HG03175 (cell line): ENCODE measurements at regions not wholly inside any gene's neighbourhood (a gene's known extent, or its start where the extent isn't known, plus 50 kb on each side); places are given as distances from the start of the nearest gene placed in this dataset.
"Not testable (repeated sequence)": the region's sequence is repeated elsewhere in the genome, so short reads cannot be mapped to it uniquely, and the experiment has no call there.

Experiments
- ATAC-seq: cut with Tn5 transposase; IDR thresholded peaks from one replicate; pipeline ENCODE4 v1.9.1; 2021; ENCODE audit warnings: mild to moderate bottlenecking, moderate library complexity; ENCODE audit not compliant: unreplicated experiment

DNA sequence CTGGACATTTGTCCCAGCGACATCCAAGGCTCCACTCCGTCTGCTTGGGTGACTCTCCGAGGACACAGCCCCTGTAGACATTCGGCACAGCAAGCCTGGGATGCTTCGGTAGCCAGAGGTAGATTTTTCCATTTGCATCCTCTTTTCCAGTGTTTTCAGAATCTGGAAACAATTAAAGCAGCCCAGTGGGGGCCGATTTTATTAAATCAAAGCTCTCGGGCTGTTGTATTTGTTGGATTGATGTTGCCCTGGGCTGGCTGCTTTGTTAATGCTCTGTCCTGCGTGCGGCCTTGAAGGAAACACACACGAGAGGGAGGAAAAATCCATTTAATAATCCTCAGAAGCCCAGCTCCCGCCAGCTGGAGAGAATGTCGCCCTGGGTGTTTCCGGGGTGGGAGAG is 158.1 kb upstream of the CIBAR2 start:
- no peak for ATAC-seq

- ATAC-seq = no peak
Measured at GRCh38 chr16:85271198-85271597, 158.9 kb upstream of the CIBAR2 start.

GRCh38 chr16:85273293-85273692 is 161.0 kb upstream of the CIBAR2 start:
- no peak for ATAC-seq

DNA sequence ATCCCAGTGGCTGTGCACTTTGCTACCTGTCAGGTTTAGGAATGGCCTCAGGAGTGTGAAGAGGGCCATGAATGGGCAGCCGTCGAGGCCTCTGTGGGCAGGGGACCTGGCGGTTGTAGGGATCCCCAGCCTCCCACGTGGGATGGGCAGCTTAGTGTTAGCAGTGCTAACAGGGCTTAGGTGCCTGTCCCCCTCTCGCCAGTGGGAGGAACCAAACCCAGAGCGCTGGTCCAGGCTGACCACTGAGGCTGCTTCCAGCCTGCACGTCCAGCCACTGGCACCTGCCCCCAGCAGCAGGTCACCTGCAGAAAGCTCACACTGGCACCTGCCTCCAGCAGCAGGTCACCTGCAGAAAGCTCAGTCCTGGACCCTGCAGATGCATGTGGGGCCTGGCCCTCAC is 162.2 kb upstream of the CIBAR2 start:
- no peak for ATAC-seq

DNA sequence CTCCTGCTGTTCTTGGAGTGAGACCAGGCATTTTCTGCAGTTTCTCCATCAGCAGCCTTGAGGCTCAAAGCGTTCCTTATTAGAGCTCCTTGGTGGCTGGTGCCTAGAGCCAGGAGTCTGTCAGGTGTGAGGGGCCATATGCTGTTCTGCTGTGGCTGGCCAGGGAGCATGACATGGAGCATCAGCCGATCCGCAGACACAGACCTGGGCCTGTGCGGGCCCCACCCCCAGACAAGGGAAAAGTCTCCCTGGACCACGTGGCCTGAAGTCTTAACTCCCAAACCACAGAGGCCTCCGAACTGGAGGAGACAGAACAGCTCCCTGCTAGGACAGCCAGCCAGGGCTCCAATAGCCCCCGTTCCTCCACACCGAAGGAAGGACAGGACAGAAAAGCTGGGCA is 162.7 kb upstream of the CIBAR2 start:
- no peak for ATAC-seq

DNA sequence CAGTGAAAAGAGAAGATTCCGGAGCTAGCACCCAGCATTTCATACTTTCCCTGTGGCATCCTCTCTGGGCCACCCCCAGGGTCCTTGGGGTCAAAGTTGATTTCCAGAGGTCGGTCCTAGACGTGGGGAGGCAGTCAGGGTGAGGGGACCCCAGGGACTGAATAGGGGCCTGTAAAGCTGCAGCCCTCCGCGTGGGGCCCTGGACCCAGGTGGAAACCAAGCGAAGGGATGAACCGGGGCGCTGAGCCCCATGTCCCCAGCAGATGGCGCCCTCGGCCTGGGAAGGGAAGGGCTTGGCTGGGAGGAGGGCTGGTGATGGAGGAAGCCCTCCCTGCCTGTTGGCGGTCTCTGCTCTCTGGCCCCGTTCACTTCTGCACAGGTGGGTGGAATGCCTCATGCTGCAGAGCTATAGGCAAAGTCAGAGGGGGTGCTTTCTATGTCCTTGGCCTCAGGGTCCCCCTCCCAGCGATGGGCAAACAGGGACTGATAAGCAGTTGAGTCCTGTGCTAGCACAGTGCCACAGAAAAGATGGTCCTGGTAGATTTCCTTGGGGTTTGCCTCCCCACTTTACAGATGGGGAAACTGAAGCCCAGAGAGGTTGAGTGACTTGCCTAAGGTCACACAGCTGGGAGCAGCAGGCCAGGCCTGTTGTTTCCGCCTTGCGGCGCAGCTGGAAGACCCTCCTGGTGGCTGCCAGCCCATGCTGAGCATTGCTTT is 163.4 kb upstream of the CIBAR2 start:
- ATAC-seq = no peak

GRCh38 chr16:85276258-85276657 is 164.0 kb upstream of the CIBAR2 start:
- no peak for ATAC-seq

GRCh38 chr16:85276721-85277120 is 164.4 kb upstream of the CIBAR2 start:
- ATAC-seq = no peak

- no peak for ATAC-seq
Measured at GRCh38 chr16:85278839-85279238, 166.6 kb upstream of the CIBAR2 start.

GRCh38 chr16:85279402-85279801 is 167.1 kb upstream of the CIBAR2 start:
- ATAC-seq = no peak

- no peak for ATAC-seq
Measured at GRCh38 chr16:85279825-85280545, 167.7 kb upstream of the CIBAR2 start.

- ATAC-seq = no peak
Measured at GRCh38 chr16:85281181-85281580, 168.9 kb upstream of the CIBAR2 start.

DNA sequence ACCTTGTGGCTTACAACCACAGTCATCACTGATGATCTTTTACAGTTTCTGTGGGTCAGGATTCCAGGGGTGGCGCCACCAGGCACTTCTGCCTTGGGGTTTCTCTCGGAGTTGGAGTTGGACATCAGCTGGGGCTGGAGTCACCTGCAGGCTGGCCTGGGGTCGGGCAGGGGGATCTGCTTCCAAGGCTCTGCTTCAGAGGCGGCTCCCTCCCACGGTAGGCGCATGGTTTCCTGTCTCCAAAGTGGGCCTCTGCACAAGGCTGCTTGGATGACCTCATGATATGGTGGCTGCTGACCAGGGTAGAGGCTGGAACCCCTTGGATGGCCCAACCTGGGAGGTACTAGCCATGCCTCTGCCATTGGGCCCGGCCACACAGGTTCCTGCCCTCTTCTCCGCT is 170.6 kb upstream of the CIBAR2 start:
- ATAC-seq = no peak

GRCh38 chr16:85283305-85284050 is 171.2 kb upstream of the CIBAR2 start:
- ATAC-seq = no peak

GRCh38 chr16:85284141-85284817 is 172.0 kb upstream of the CIBAR2 start:
- ATAC-seq = no peak

- ATAC-seq = no peak
Measured at GRCh38 chr16:85285681-85286065, 173.4 kb upstream of the CIBAR2 start.

DNA sequence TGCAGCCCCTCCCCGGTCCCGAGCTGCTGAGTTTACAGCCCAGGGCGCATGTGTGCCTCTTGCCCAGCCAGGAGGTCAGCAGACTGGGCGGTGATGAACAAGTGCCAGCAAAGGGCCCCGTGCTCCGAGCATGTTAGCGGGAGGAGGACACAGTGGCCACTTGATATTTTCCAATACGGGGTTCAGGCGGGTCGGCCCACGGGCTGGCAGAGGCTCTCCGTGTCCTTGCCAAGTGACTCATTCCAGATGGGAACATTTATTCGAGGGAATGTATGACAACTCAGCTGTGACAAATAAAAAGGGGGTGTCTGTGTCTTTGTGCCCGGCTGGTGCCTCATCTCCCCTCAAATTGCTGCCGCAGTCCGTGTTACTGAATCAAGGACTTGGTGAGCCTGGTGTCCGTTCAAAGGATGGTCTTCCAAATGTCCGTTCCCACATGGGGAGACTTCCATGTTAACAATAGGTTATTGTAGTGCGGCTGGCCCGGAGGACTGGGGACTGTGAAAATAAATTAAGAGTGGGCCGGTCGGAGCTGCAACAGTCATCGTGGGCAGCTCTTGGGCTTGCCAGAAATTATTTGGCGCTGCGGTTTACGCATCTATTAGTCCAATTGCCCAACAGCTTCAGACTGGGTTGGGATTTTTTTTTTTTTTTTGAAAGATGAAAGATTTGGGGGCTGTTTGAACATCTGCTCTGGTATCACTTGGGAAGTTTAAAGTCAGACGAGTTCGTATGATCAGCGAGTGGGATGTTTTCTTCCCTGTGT is 174.0 kb upstream of the CIBAR2 start:
- no peak for ATAC-seq

DNA sequence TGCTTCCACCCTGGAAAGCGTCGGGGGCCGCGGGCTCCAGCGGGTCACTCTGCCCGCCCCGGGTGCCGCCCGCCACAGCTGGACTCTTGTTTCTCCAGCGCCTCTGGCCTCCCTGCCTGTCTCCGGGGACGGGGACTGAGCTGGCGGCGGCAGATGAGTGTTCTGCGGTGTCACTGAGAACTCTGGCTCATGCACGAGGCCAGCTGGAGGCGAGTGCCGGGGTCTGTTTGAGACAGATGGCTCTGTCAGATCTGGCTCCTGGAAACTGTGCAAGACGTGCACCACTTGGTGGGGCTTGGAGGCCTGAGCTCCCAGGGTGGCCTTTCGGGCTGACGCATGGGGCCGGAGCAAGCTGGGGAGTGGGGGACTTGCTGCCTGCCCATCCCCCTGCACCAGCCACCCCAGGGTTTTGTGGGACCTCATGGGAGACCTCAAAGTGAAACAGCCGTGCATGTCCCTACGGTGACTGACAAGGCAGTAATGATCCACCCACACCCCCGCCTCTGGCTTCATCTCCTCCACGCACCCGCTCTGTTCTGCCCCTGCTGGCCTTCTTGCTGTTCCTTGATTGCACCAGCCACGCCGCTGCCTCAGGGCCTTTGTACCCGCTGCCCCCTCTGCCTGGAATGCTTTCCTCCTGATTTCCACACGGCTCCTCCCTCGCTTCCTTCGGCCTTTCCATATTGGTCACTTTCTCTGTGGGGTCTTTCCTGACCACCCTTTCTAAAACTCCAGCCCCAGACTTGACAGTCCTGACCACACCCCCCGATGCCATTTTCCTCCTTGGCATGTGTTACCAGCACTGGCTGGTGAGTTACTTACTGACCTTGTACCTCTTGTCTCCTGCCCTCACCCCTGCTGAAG is 174.9 kb upstream of the CIBAR2 start:
- ATAC-seq = no peak

GRCh38 chr16:85287815-85288109 is 175.5 kb upstream of the CIBAR2 start:
- not testable (repeated sequence) for ATAC-seq

- no peak for ATAC-seq
Measured at GRCh38 chr16:85288341-85288868, 176.1 kb upstream of the CIBAR2 start.
